ENCODE measurements at regions not wholly inside any gene's neighbourhood (a gene's known extent, or its start where the extent isn't known, plus 50 kb on each side); places are given as distances from the start of the nearest gene placed in this dataset.

GRCh38 chr14:105856676-105857219 is 330.4 kb downstream of the TMEM121 start:
- POLR2A ChIA-PET = interaction anchor here (0.7 to 5.1 kb wide), 10 partner anchors 10 to 491 kb away, joined by 3 to 42 read pairs (median 4); no protein-coding TSS in a partner anchor

More at GRCh38 chr14:105856676-105857219, 330.4 kb downstream of the TMEM121 start:
- Histone ChIP-seq H3K4me3 (ENCODE audit: control extremely low read depth in 1 of 5, extremely low read depth in 1 of 5, insufficient read depth in 1 of 5, low read depth in 2 of 5, low read length in 4 of 5) (peak overlapping the region in 4 of 5 experiments; percentile 99 to 100 (median 100)), H3K36me3 (replicated peaks in 1 of 2; ENCODE audit: control extremely low read depth in 1 of 2, control insufficient read depth in 1 of 2, extremely low read depth in 1 of 2, insufficient read depth in 2 of 2, low read length in 1 of 2) (peaks cover 3 to 100% of the 10 kb centered on the region in 2 experiments), H3K27ac (ENCODE audit: low read length in 2 of 2) (peak overlapping the region; percentile 86 to 94), H3K4me1 (ENCODE audit: control insufficient read depth in 2 of 2, insufficient read depth in 2 of 2, low read length in 2 of 2) (peaks cover 8 to 48% of the 10 kb centered on the region in 2 donors), H3K9ac (ENCODE audit: low read length) (peak overlapping the region; percentile 98), H4K20me1 (ENCODE audit: control insufficient read depth, insufficient read depth, low read length, poor library complexity, severe bottlenecking) (peaks cover 100% of the 10 kb centered on the region), H3K79me2 (ENCODE audit: control insufficient read depth, insufficient read depth, low read length) (peaks cover 73% of the 10 kb centered on the region), H3K9me3 (ENCODE audit: control extremely low read depth in 1 of 3, control insufficient read depth in 2 of 3, insufficient read depth in 1 of 3, low read length in 2 of 3) (peaks cover 0 to 23% (median 0%) of the 10 kb centered on the region in 3 donors), H3K27me3 (replicated peaks in 1 of 4; ENCODE audit: control extremely low read depth in 1 of 4, control insufficient read depth in 3 of 4, insufficient read depth in 4 of 4, low read length in 3 of 4) (no peaks in the 10 kb centered on the region), H2AFZ (ENCODE audit: insufficient read depth, low read depth, low read length, poor library complexity, severe bottlenecking) (no peak overlapping the region), H3K4me2 (replicated peaks; ENCODE audit: low read depth, low read length, poor library complexity, severe bottlenecking) (peak overlapping the region; percentile 72)
- WGBS (ENCODE audit: insufficient coverage) = no CpG with 5 or more reads among the region's 2 CpGs
- TF ChIP-seq EZH2 (IDR thresholded peaks at IDR 0.05; ENCODE audit: borderline replicate concordance, insufficient read depth, low read depth, low read length, poor library complexity, severe bottlenecking) (no peak), CTCF (IDR thresholded peaks at IDR 0.05) (no peak)
- Mint-ChIP-seq H3K4me3 (peak overlapping the region; percentile 98), H3K9me3 (ENCODE audit: insufficient read depth) (no peaks in the 10 kb centered on the region), H3K27me3 (no peaks in the 10 kb centered on the region), H3K4me1 (peaks cover 35% of the 10 kb centered on the region), H3K27ac (peak overlapping the region; percentile 98)
- DNase-seq (no peak), ATAC-seq (ENCODE audit: low read depth) (no peak)
- CTCF ChIA-PET = interaction anchor here (0.9 to 3.1 kb wide), 3 partner anchors 38 to 111 kb away, joined by 3 to 10 read pairs (median 4); no protein-coding TSS in a partner anchor
- intact Hi-C loops (cut with micrococcal nuclease) = loop anchor here (10.0 kb wide), 1 partner anchor 172 kb away; no protein-coding TSS in a partner anchor
